SU-DHL-6 (cell line): ENCODE measurements at regions not wholly inside any gene's neighbourhood (a gene's known extent, or its start where the extent isn't known, plus 50 kb on each side); places are given as distances from the start of the nearest gene placed in this dataset.

Experiments
- H2AFZ ChIP-seq: fragments of 200-600 bp; sonication (generic); 2 replicates; pipeline ENCODE4 v1.6.1; 2014; ENCODE audit warnings: low read depth, mild to moderate bottlenecking, moderate library complexity, mixed read lengths, antibody characterized with exemption, low read length; ENCODE audit not compliant: severe bottlenecking
- H3F3A ChIP-seq: fragments of 200-600 bp; shearing (Covaris generic); 2 replicates; pipeline ENCODE4 v1.6.0; 2016; ENCODE audit warnings: antibody characterized with exemption, mild to moderate bottlenecking; ENCODE audit not compliant: insufficient read depth
- H3K27ac ChIP-seq: fragments of 200-600 bp; sonication (generic); 2 replicates; pipeline ENCODE4 v1.5.1; 2016; ENCODE audit warnings: low read depth, mild to moderate bottlenecking, low read length, moderate library complexity, mixed read lengths
- H3K27me3 ChIP-seq: fragments of 200-600 bp; sonication (generic), shearing (Covaris generic); 2 replicates; pipeline ENCODE4 v1.6.0; 2014; ENCODE audit warnings: mild to moderate bottlenecking, low read length
- H3K36me3 ChIP-seq: fragments of 200-600 bp; sonication (generic); 2 replicates; pipeline ENCODE4 v1.6.1; 2014; ENCODE audit warnings: mild to moderate bottlenecking, low read length, mixed read lengths
- H3K4me2 ChIP-seq: fragments of 300-600, 200-600 bp; shearing (Covaris generic), sonication (generic); 2 replicates; pipeline ENCODE4 v1.6.0; 2014; ENCODE audit warnings: low read length, low read depth, mild to moderate bottlenecking; ENCODE audit not compliant: poor library complexity, severe bottlenecking
- H3K4me3 ChIP-seq: fragments of 200-600 bp; sonication (generic); 2 replicates; pipeline ENCODE4 v1.5.1; 2014; ENCODE audit warnings: antibody characterized with exemption, low read length, mild to moderate bottlenecking, mixed read lengths; ENCODE audit not compliant: insufficient read depth, poor library complexity, severe bottlenecking
- H3K79me2 ChIP-seq: fragments of 200-600 bp; sonication (generic); 2 replicates; pipeline ENCODE4 v1.6.1; 2014; ENCODE audit warnings: mild to moderate bottlenecking, low read length, moderate library complexity; ENCODE audit not compliant: insufficient read depth
- H3K9ac ChIP-seq: fragments of 200-600 bp; sonication (generic); 2 replicates; pipeline ENCODE4 v1.7.0; 2014; ENCODE audit warnings: mild to moderate bottlenecking, low read length
- H3K9me2 ChIP-seq: fragments of 200-600 bp; sonication (generic); replicated peaks from 2 replicates; pipeline ENCODE4 v1.6.1; 2014; ENCODE audit warnings: low read length; ENCODE audit not compliant: insufficient read depth
- H3K9me3 ChIP-seq: fragments of 200-600 bp; sonication (generic); 2 replicates; pipeline ENCODE4 v1.6.1; 2014; ENCODE audit warnings: low read length, mixed read lengths; ENCODE audit not compliant: insufficient read depth
- H4K20me1 ChIP-seq: fragments of 200-600 bp; sonication (generic); 2 replicates; pipeline ENCODE4 v1.6.1; 2014; ENCODE audit warnings: low read depth, mild to moderate bottlenecking, antibody characterized with exemption, low read length, moderate library complexity, mixed read lengths
- CTCF ChIP-seq: fragments of 200-600 bp; sonication (generic); IDR thresholded peaks from one replicate; pipeline ENCODE4 v1.5.1; 2017; ENCODE audit warnings: antibody characterized with exemption, mild to moderate bottlenecking, low read length, moderate library complexity; ENCODE audit not compliant: insufficient read depth, poor library complexity, severe bottlenecking
- EZH2phosphoT487 ChIP-seq: fragments of 200-600 bp; sonication (generic), shearing (Covaris generic); conservative IDR thresholded peaks from 2 replicates; pipeline ENCODE4 v1.6.1; 2018; ENCODE audit warnings: mild to moderate bottlenecking, antibody characterized with exemption, low read length, moderate library complexity, mixed read lengths

DNA sequence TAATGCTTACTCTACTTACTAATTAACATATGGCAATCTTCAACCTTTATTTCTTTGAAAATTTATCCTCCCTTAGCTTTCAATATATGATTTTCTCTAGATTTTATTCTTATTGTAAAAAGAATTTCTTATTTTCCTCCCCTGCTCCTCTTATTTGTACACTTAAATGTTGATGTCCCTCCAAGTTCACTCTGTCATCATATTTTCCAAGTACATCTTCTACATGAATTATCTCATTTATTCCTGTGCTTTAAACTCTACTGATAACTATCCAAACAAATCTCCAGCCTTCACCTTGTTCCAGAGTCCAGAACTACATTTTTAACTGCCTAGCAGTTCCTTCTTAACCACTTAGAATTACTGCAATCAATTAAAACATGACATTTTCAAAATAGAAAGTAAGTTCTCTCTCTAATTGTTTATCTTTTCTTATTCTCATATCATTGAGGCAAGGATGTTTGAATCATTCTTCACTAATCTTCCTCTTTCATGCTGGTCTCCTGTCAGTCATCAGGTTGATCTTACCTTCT lies 261.6 kb upstream of the FAR2 start:
- H3K27ac ChIP-seq, result no peak overlapping the region
- TF ChIP-seq EZH2phosphoT487, result no peak
- TF ChIP-seq CTCF, result no peak

GRCh38 chr12:28890664-28891063 lies 258.4 kb upstream of the FAR2 start:
- TF ChIP-seq EZH2phosphoT487, result no peak
- no peaks in the 10 kb centered on the region for H3K36me3 ChIP-seq
- no peaks in the 10 kb centered on the region for H3K27me3 ChIP-seq
- H3K9me2 ChIP-seq, result no peaks in the 10 kb centered on the region
- H4K20me1 ChIP-seq, result no peaks in the 10 kb centered on the region
- H3K79me2 ChIP-seq, result no peaks in the 10 kb centered on the region
- H3K27ac ChIP-seq, result no peak overlapping the region
- H3K4me2 ChIP-seq, result no peak overlapping the region
- no peak overlapping the region for H3K4me3 ChIP-seq
- no peaks in the 10 kb centered on the region for H3K9me3 ChIP-seq
- H3K9ac ChIP-seq, result no peak overlapping the region
- no peaks in the 10 kb centered on the region for H3F3A ChIP-seq
- H2AFZ ChIP-seq, result no peak overlapping the region

More for the DNA sequence above, 261.6 kb upstream of the FAR2 start:
- H4K20me1 ChIP-seq, result no peaks in the 10 kb centered on the region
- H3K9me2 ChIP-seq, result no peaks in the 10 kb centered on the region
- no peak overlapping the region for H2AFZ ChIP-seq
- no peaks in the 10 kb centered on the region for H3F3A ChIP-seq
- H3K9me3 ChIP-seq, result no peaks in the 10 kb centered on the region
- no peaks in the 10 kb centered on the region for H3K27me3 ChIP-seq
- no peaks in the 10 kb centered on the region for H3K79me2 ChIP-seq
- no peaks in the 10 kb centered on the region for H3K36me3 ChIP-seq
- H3K4me2 ChIP-seq, result no peak overlapping the region
- no peak overlapping the region for H3K4me3 ChIP-seq
- H3K9ac ChIP-seq, result no peak overlapping the region

GRCh38 chr12:28891126-28891525 lies 258.0 kb upstream of the FAR2 start:
- H3K27ac ChIP-seq, result no peak overlapping the region
- no peak overlapping the region for H3K9ac ChIP-seq
- H4K20me1 ChIP-seq, result no peaks in the 10 kb centered on the region
- H3K79me2 ChIP-seq, result no peaks in the 10 kb centered on the region
- TF ChIP-seq CTCF, result no peak
- TF ChIP-seq EZH2phosphoT487, result no peak
- no peaks in the 10 kb centered on the region for H3F3A ChIP-seq
- no peak overlapping the region for H2AFZ ChIP-seq
- no peak overlapping the region for H3K4me2 ChIP-seq
- no peaks in the 10 kb centered on the region for H3K36me3 ChIP-seq
- H3K9me2 ChIP-seq, result no peaks in the 10 kb centered on the region
- no peaks in the 10 kb centered on the region for H3K9me3 ChIP-seq
- H3K27me3 ChIP-seq, result no peaks in the 10 kb centered on the region
- no peak overlapping the region for H3K4me3 ChIP-seq

DNA sequence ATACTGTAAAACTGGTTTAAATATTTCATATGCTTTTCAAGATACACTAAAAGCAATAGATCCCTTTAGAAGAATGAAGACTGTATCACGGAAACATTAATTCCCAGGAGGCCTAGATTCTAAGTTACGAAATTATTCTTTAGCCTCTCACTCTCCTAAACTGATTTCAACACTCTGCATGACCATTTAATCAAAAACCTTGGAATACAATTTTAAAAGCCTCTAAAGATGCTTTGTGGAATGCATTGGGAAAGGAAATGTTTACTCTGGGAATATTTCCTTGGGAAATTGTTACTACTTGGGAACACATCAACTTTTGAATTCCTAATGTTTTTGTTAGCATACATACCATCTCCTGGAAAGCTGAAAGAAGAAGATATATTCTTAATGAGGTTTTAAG lies 255.7 kb upstream of the FAR2 start:
- TF ChIP-seq EZH2phosphoT487 (no peak), CTCF (no peak)
- Histone ChIP-seq H3K27me3 (no peaks in the 10 kb centered on the region), H3K4me2 (no peak overlapping the region), H4K20me1 (no peaks in the 10 kb centered on the region), H3K9me2 (no peaks in the 10 kb centered on the region), H3K9me3 (no peaks in the 10 kb centered on the region), H3K9ac (no peak overlapping the region), H3K27ac (no peak overlapping the region), H3K4me3 (no peak overlapping the region), H3K36me3 (no peaks in the 10 kb centered on the region), H3K79me2 (no peaks in the 10 kb centered on the region), H2AFZ (no peak overlapping the region), H3F3A (no peaks in the 10 kb centered on the region)
